ENCODE measurements at regions not wholly inside any gene's neighbourhood (a gene's known extent, or its start where the extent isn't known, plus 50 kb on each side); places are given as distances from the start of the nearest gene placed in this dataset.
"Not testable (repeated sequence)": the region's sequence is repeated elsewhere in the genome, so short reads cannot be mapped to it uniquely, and the experiment has no call there.

DNA sequence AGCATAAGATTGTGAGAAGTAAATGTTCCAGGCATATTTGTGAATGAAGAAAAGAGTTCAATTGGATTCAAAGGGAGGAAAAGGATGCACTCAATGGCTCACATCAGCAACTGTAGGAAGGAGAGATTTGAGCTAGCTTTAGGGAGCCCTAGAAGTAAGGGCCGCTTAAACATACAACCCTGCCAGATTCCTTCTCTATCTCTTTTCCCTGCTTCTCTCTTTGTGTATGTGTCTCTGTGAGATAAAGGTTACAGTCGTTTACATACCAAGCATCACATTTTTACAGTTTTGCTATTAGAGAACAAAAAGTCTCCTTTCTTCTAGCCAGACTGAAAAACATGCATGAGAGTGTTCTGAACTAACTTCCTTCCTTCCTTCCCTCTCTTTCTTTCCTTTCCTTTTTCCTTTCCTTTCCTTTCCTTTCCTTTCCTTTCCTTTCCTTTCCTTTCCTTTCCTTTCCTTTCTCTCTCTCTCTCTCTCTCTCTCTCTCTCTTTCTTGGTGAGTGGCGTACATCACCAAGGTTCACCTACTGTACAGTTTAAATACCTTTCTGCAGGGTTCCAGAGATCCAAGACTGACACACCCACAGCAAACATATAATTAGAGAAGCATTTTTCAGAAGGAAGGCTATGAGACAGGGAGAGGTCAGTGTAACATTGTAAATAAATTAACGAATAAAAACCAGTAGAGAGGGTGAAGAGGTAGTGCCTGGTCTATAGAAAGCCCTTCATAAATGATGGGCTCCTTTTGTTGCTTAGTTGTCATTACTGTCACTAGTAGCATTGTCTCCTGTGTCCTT, 240.4 kb downstream of the ARL4A start:
- Histone ChIP-seq H3K79me2 (ENCODE audit: insufficient read depth, low read length) (no peaks in the 10 kb centered on the region), H3K36me3 (ENCODE audit: low read length) (no peaks in the 10 kb centered on the region), H3K27ac (ENCODE audit: low read depth, low read length) (no peak overlapping the region), H4K20me1 (ENCODE audit: low read depth, low read length) (no peaks in the 10 kb centered on the region), H3K27me3 (ENCODE audit: low read length) (no peaks in the 10 kb centered on the region), H3K9me2 (replicated peaks; ENCODE audit: insufficient read depth, low read length) (no peaks in the 10 kb centered on the region), H3K4me2 (ENCODE audit: low read depth, low read length, poor library complexity, severe bottlenecking) (no peak overlapping the region), H3K4me3 (ENCODE audit: insufficient read depth, low read length, poor library complexity, severe bottlenecking) (no peak overlapping the region), H3F3A (ENCODE audit: insufficient read depth) (no peaks in the 10 kb centered on the region), H3K9me3 (ENCODE audit: insufficient read depth, low read length) (no peaks in the 10 kb centered on the region), H2AFZ (ENCODE audit: low read depth, low read length, severe bottlenecking) (no peak overlapping the region), H3K9ac (ENCODE audit: low read length) (no peak overlapping the region)
- TF ChIP-seq, protein P1, sequence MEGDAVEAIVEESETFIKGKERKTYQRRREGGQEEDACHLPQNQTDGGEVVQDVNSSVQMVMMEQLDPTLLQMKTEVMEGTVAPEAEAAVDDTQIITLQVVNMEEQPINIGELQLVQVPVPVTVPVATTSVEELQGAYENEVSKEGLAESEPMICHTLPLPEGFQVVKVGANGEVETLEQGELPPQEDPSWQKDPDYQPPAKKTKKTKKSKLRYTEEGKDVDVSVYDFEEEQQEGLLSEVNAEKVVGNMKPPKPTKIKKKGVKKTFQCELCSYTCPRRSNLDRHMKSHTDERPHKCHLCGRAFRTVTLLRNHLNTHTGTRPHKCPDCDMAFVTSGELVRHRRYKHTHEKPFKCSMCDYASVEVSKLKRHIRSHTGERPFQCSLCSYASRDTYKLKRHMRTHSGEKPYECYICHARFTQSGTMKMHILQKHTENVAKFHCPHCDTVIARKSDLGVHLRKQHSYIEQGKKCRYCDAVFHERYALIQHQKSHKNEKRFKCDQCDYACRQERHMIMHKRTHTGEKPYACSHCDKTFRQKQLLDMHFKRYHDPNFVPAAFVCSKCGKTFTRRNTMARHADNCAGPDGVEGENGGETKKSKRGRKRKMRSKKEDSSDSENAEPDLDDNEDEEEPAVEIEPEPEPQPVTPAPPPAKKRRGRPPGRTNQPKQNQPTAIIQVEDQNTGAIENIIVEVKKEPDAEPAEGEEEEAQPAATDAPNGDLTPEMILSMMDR (IDR thresholded peaks at IDR 0.05; ENCODE audit: insufficient read depth, low read length, poor library complexity, severe bottlenecking) = no peak
- TF ChIP-seq EZH2phosphoT487 (conservative IDR thresholded peaks at IDR 0.05; ENCODE audit: low read length) = no peak

DNA sequence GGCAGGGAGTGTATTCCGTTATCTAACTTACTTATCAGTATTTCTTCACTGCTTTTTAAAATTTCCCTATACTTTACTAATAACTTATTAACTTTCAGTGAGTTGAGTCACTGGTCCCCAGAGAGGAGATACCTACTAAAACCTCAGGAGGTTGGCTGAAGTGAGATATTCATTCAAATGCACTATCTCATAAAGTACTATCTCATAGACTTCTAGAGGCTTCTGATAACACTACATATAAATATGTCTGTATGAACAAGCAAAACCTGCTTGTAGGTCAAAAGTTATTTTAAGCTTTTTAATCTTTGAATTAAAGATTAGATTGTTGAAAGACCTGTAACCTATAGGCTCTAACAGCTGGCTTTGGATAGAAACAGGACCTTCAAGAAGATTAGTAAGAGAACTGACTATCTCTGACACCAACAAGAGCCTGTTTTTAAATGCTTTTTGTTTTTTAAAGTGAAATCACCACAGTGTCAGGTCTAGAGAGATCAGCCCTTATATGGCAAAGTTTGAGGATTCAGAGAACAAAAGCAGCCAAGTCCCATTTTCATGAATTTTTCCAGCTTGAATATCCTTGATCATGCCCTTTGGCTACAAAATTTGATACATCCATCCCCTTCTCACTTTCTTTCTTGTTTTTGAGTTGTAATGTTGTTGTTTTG, 242.2 kb downstream of the ARL4A start:
- Histone ChIP-seq H3K36me3 (ENCODE audit: low read length) (no peaks in the 10 kb centered on the region), H3K9me2 (replicated peaks; ENCODE audit: insufficient read depth, low read length) (no peaks in the 10 kb centered on the region), H3F3A (ENCODE audit: insufficient read depth) (no peaks in the 10 kb centered on the region), H2AFZ (ENCODE audit: low read depth, low read length, severe bottlenecking) (no peak overlapping the region), H3K79me2 (ENCODE audit: insufficient read depth, low read length) (no peaks in the 10 kb centered on the region), H3K9me3 (ENCODE audit: insufficient read depth, low read length) (no peaks in the 10 kb centered on the region), H3K4me3 (ENCODE audit: insufficient read depth, low read length, poor library complexity, severe bottlenecking) (no peak overlapping the region), H3K27ac (ENCODE audit: low read depth, low read length) (no peak overlapping the region), H3K9ac (ENCODE audit: low read length) (no peak overlapping the region), H3K27me3 (ENCODE audit: low read length) (no peaks in the 10 kb centered on the region), H3K4me2 (ENCODE audit: low read depth, low read length, poor library complexity, severe bottlenecking) (no peak overlapping the region), H4K20me1 (ENCODE audit: low read depth, low read length) (no peaks in the 10 kb centered on the region)
- TF ChIP-seq, protein P1 (IDR thresholded peaks at IDR 0.05; ENCODE audit: insufficient read depth, low read length, poor library complexity, severe bottlenecking) = no peak
- no peak for TF ChIP-seq EZH2phosphoT487 (conservative IDR thresholded peaks at IDR 0.05; ENCODE audit: low read length)

DNA sequence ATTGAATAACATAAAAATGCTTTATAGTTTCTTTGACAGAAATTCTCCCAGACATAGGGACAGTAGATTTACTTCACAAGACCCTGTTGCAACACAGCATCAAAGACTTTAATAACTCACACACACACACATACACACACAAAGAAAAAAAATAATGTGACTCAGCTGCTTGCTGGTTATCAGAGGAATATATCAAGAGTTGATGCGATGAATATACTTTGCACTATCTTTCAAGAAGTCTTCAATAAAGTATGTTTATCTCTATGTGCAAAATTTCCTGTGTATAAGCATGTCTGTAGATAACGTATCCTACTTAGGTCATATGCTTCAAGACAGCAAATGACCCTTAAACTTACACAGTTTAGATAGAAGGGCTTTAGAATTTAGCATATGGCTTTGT, 243.1 kb downstream of the ARL4A start:
- Histone ChIP-seq H3K9me2 (replicated peaks; ENCODE audit: insufficient read depth, low read length) (no peaks in the 10 kb centered on the region), H3K36me3 (ENCODE audit: low read length) (no peaks in the 10 kb centered on the region), H3F3A (ENCODE audit: insufficient read depth) (no peaks in the 10 kb centered on the region), H3K27ac (ENCODE audit: low read depth, low read length) (no peak overlapping the region), H3K79me2 (ENCODE audit: insufficient read depth, low read length) (no peaks in the 10 kb centered on the region), H3K4me2 (ENCODE audit: low read depth, low read length, poor library complexity, severe bottlenecking) (no peak overlapping the region), H3K27me3 (ENCODE audit: low read length) (no peaks in the 10 kb centered on the region), H4K20me1 (ENCODE audit: low read depth, low read length) (no peaks in the 10 kb centered on the region), H3K9ac (ENCODE audit: low read length) (no peak overlapping the region), H3K9me3 (ENCODE audit: insufficient read depth, low read length) (no peaks in the 10 kb centered on the region), H3K4me3 (ENCODE audit: insufficient read depth, low read length, poor library complexity, severe bottlenecking) (no peak overlapping the region), H2AFZ (ENCODE audit: low read depth, low read length, severe bottlenecking) (no peak overlapping the region)
- TF ChIP-seq EZH2phosphoT487 (conservative IDR thresholded peaks at IDR 0.05; ENCODE audit: low read length) = no peak
- TF ChIP-seq, protein P1 (IDR thresholded peaks at IDR 0.05; ENCODE audit: insufficient read depth, low read length, poor library complexity, severe bottlenecking) = no peak

DNA sequence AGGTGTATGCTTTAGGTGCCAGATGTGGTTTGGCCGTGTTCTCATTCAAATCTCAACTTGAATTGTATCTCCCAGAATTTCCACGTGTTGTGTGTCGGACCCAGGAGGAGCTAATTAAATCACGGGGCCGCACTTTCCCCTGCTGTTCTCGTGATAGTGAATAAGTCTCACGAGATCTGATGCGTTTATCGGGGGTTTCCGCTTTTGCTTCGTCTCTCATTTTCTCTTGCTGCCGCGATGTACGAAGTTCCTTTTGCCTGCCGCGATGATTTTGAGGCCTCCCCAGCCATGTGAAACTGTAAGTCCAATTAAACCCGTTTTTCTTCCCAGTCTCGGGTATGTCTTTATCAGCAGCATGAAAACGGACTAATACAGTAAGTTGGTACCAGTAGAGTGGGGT, 244.0 kb downstream of the ARL4A start:
- H4K20me1 ChIP-seq (ENCODE audit: low read depth, low read length); H3K36me3 ChIP-seq (ENCODE audit: low read length); H2AFZ ChIP-seq (ENCODE audit: low read depth, low read length, severe bottlenecking); H3K4me2 ChIP-seq (ENCODE audit: low read depth, low read length, poor library complexity, severe bottlenecking); H3K9me2 ChIP-seq (replicated peaks; ENCODE audit: insufficient read depth, low read length); H3K27ac ChIP-seq (ENCODE audit: low read depth, low read length); H3K4me3 ChIP-seq (ENCODE audit: insufficient read depth, low read length, poor library complexity, severe bottlenecking); H3K27me3 ChIP-seq (ENCODE audit: low read length); H3F3A ChIP-seq (ENCODE audit: insufficient read depth); H3K9me3 ChIP-seq (ENCODE audit: insufficient read depth, low read length); H3K9ac ChIP-seq (ENCODE audit: low read length); H3K79me2 ChIP-seq (ENCODE audit: insufficient read depth, low read length): not testable (repeated sequence)

All from SU-DHL-6 (cell line).